HG03108 (cell line): ENCODE measurements at regions not wholly inside any gene's neighbourhood (a gene's known extent, or its start where the extent isn't known, plus 50 kb on each side); places are given as distances from the start of the nearest gene placed in this dataset.

Experiments
- ATAC-seq: cut with Tn5 transposase; IDR thresholded peaks from one replicate; pipeline ENCODE4 v1.9.1; 2021; ENCODE audit warnings: moderate library complexity; ENCODE audit not compliant: unreplicated experiment

DNA sequence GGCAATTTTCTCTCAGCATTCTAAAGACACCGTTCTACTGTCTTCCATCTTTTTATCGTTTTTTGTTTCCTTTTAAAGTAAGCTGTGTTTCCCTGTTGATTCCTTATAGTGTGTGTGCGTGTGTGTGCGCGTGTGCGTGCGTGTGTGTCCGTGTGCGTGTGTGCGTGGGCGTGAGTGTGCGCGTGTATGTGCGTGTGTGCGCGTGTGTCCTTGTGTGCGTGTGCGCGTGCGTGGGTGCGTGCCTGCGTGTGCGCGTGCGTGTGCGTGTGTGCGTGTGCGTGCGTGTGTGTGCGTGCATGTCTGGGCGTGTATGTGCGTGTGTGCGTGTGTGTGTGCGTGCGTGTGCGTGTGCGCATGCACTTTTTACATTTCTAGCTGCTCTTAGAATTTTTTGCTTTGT lies 1033.7 kb downstream of the BRD1 start:
- no peak for ATAC-seq

DNA sequence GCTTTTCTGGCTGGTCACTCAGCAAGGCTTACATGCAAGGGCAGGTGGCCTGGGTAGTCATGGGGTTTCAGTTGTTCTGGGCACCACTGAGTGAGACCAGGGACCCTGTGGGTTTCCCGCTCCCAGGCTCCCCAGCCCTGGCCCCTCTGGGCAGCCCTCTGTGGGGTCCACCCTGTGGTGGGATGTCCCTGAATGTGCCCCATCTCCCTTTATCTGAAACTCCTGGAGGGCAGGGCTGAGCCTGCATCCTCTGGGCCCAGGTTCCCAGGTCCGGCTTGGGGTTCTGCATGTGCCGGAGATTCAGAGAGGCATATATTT lies 1041.0 kb downstream of the BRD1 start:
- no peak for ATAC-seq

DNA sequence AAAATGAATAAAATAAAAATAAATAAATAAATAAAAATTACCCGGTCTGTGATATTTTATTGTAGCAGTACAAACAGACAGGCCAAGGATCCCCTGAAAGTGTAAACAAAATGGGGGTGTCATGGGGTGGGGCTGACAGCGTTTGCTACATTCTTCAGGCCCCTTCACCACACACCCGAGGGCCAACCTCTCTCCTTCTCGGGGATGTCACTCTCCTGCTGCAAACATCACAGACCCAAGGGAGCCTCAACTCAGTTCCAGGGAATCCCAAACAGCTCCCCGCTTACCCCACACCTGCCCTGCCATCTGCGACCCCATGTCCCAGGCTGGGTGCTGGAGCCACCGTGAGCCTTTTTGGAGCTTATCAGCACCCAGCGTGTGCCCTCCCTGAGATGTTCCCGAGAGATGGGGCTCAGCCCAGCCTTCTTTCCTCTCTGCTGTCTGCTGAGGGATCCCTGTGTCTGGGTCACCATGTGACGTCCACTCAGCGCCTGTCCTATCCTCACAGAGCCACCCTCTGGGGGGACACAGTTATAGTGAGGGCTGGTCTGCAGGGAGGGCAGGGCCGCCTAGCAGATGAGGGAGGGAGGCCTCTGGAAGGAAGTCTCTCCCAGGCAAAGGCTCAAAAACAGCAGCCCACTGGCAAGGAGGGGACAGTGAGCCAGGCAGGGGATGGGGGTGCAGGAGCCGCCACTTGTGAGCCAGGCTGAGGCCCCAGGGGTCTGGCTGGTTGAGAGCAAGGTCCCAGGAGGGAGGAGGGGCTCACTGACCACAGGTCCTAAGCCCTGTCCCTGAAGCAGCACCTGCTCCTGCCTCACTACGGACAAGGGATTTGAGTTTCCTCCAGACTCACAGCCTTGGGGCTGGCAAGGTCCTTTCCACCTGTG lies 1041.6 kb downstream of the BRD1 start:
- ATAC-seq, result no peak

DNA sequence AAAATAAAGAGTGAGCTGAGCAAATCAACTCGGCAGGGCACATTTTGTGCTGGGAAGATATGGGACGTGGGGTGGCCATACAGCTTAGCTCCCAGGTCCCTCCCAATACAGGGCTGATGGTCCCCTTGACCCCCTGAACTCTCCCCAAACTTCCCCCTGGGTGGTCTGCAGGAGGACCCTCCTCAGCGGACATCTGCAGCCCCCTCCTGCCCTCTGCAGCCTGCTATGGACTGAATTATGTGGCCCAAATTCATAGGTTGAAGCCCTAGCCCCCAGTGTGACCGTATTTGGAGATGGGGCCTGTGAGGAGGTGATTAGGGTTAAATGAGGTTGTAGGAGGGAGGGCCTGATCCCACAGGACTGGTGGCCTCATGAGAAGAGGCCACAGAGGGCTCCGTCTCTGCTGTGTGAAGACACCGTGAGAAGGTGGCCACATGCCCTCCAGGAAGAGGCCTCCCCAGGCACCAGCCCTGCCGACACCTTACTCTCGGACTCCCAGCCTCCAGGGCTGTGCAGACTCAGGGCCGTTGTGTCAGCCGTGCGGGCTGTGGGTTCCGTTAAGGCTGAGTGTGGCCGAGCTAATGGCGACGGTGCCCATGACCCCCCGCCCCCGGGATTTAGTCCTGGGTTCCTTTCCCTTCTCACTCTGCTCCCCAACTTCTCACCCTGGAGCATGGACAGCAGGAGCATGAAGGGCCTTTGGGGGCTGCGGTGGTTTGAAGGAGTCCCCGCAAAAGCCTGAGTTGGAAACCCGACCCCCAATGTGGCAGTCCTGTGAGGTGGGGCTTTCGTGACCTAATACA lies 1042.8 kb downstream of the BRD1 start:
- no peak for ATAC-seq

DNA sequence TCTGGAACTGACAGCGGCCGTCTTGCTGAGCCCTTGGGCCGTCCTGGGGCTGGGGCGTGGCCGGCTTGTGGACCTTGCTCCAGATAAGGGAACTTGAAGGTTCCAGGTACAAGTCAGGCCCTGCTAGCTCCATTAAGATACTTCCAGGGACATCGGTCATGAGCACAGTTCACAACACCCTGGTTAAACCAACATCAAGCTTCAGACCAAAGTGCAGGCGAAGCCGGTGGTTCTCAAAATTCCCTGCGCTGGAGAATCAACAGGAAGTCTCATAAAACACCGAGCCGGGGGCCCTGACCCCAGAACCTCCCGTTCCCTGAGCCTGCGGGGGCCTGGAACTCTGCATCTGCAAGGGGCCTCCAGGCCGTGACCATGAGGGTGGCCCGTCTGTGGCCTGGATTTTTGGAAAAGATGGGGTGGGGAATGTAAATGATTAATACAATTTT lies 1043.8 kb downstream of the BRD1 start:
- no peak for ATAC-seq

DNA sequence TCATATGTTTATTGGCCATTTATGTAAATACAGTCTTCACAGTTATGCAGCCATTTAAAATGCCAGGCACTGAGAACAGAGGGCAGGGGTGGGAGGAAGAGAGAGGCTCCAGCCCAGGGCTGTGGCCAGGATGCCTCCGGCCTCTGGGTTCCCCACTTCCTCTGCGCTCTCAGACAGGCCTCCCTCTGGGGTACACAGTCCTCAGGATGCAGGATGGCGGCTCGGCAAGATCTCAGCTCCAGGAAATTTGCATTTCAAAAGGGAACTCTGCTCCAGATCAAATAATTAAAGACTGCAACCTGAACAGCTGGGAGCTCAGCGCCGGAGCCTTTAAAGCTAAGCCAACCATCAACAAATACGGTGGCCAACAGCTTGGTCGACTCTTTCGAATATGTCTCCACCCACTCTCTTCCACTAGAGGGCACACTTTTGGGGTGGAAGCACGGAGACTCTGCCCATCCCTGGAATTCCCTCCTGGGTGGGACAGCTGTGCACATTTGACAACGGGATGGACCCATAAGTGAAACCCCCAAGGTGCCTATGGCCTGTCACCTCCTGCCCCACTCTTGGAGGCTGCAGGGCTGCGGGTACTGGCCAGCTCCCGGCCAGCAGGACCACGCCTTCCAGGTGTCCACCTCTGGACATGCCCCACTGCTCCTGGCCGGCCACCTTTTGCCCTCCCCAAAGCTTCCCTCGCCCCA lies 1044.7 kb downstream of the BRD1 start:
- no peak for ATAC-seq

DNA sequence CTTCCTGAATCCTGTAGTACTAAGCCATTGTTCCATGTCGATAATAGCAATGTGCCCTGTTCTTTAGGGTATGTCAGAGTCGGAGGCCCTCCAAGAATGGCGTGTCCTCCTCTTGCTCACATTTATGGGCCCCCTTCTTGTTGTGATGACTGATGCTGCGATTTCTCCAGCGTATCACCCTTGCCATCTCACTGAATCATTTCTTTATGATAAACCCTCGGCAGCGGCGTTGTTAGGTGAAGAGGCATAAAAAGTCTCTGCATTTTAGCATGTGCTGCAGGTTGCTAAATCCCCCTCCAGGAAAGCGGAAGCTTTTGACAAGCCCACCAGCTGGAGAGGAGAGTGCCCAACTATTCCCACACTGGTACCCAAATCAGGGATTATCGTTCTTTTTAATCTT lies 1045.3 kb downstream of the BRD1 start:
- ATAC-seq, result no peak

DNA sequence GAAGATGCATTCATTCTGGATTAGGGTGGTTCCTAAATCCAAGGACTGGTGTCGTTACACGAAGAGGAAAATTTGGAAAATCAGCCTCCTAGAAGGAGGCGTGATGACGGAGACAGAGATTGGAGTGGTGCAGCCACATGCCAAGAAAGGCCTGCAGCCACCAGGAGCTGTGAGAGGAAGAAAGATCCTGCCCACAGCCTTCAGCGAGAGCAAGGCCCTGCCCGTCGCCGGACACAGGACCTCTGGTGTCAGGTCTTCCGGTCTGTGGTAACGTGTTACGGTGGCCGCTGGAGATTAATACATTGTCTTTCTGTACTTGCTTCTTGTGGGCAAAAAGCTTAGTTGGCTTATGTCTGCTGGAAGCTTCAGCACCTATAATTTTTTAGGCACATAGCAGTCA lies 1045.8 kb downstream of the BRD1 start:
- ATAC-seq, result no peak

DNA sequence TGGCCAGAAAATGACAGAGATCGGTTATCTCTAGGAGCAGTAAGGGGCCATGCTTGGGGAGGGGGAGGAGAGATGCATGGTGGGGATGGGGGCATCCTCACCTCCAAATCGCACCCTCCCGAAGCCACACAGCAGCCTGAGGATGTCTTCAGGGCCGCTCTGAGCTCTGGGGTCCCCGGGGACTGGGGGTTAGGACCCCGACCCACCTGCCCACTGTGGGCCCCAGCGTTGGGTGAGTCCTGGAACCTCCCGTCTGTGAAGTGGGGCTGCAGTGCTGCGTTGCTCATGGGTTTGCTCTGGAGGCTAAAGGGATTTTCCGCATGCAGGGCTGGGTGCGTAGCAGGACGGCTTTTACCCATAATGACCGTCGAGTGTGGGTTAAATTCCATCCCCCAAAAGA lies 1046.3 kb downstream of the BRD1 start:
- ATAC-seq, result no peak

DNA sequence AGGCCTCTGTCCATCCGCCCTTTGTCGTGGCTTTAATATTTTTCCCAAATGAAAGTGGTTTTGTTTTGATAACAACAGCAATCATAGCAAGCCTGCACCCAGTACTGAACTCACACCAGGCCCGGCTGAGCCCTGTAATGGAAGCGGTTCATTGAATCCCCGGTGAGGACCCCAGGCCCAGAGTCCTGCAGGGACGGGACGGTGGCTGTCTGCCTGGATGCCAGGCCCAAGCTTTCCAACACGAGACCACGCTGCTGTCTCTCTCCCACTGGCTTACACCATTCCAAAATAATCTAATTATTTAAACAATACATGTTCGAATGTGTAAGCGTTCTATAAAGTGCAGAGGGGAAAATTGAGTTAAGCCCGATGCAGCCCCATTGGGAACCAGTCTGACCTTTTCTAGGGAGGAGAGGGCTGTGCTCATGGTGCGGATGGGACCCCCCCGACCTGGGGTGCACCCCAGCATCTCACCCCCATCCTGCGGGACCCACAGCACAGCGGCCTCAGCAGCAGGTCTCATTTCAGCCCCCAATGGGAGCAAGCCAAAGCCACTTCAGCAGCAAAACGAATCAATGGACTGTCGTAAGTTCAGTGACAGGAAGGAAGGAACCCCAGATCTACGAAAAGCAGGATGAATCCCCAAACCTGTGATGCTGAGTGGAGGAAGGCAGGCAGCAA lies 1046.9 kb downstream of the BRD1 start:
- ATAC-seq, result no peak

DNA sequence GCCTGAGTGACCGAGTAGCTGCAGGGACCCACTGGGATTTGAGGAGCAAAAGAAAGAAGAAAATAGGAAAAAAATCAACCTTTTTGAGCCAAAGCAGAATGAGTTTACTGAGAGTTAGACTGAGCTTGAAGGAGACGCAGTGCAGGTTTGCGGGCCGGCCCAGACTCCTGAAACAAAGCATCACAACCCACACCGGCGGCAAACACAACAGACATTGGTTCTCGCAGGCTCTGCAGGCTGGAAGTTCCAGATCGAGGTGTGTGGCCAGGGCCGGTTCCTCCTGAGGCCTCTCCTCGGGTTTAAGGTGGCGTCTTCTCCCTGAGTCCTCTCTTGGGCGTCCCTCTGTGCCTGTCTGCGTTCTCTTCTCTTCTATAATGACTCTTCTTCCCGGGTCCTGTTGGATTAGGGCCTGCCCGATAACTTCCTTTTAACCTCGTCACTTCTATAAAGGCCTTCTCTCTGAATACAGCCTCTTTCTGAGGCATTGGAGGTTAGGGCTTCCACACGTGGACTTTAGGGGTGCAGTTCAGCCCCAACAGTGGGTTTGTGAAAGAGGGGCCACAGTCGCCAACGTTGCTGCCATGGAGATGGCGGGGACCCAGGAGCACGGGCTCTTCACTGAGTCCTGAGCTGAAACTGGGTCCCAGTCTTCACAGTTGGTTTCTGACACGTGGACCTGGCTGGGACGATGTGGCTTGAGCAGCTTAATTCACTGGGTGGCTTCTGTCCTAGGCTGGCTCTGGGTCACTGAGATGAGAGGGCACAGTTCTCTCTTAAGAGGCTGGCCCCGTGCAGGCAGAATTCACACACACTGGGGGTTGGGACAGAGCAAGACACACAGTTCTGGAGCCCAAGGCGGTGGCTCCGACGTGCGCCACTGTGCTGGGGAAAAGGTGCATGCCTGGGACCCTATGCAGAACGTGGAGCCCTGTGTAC lies 1047.7 kb downstream of the BRD1 start:
- no peak for ATAC-seq

DNA sequence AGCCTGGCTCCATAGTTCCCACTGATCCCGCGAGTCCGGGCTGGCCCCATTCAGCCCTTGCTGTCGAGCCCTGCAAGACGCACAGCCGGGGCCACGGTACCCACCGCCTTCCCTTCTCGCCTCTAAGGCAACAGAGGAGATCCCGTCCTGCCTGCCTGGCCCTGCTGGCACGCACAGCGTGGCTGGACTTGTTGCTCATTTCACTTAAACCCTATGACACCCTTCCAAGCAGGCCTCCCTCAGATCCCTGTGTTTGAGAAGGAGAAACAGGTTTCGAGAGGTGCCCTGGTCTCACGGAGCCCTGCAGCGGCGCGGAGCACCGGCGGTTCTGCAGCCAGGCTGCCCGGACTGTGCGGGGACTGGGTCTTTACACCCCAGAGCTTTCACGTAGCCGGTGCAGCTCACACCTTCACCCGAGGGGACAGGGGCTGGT lies 1048.4 kb downstream of the BRD1 start:
- ATAC-seq, result no peak

DNA sequence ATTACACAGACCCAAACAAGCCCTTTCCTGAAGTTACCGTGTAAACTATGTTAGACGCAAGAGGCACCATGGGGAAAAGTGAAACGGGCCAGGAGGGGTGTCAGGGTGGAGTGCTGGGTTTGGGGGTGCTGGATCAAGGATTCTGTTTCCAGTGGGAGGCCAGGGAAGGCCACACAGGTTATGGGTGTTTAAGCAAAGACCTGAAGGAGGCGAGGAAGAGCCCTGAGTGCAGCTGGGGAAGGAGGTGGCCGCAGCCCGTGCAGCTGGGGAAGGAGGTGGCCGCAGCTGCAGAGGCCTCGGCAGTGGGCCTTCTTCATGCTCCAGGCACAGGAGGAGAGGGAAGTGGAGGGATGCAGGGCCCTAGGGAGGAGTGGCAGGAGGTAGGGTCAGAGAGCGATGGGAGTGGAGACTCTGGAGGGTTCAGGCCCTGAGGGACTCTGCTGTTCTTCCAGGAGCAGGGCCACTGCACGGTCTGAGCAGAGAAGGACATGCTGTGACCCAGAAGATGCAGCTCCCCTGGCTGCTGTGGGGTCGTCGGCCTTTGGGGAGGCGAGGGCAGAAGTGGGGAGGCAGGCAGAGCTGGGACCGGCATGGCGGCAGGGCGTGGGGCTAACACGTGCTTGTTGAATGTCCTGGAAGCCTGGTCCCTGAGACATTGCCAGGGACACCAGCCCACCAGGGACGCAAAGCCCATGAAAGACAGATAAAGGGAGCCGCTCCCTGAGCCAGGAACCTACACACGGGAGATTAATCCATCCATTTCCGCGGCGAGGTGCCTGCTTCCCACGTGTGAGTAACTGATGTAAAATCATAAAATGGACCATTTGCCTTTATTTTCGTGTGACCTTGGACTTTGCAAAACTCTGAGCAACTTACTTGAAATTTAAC lies 1049.1 kb downstream of the BRD1 start:
- ATAC-seq, result no peak

DNA sequence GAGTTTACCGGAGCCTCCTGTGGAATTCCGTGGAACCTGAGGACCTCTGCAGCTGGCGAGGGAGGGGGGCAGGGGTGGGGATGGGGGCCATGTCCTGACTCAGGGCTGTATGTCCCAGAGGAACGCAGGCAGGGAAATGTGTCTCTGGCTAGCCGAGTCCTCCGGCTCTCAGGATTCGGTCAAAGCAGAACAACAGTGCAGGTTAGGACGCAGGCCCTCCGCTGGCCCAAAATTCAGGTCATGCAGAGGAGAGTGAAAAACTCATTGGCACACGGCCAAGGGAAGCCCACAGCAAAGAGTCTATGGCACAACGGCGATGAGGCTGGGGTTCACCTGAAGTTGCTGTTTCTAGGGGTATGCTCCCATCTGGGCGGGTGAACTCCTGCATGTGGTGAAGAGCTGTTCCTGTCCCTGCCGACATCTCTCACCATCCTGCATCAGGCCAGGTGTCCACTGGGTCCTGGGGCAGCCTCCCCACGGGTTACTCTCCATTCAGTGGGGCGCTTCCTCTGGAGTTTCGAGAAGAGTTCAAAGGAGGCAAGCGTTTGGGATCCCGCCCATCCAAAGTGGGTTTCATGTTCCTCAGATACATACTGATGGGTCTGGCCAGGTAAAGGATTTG lies 1055.3 kb downstream of the BRD1 start:
- ATAC-seq, result no peak

DNA sequence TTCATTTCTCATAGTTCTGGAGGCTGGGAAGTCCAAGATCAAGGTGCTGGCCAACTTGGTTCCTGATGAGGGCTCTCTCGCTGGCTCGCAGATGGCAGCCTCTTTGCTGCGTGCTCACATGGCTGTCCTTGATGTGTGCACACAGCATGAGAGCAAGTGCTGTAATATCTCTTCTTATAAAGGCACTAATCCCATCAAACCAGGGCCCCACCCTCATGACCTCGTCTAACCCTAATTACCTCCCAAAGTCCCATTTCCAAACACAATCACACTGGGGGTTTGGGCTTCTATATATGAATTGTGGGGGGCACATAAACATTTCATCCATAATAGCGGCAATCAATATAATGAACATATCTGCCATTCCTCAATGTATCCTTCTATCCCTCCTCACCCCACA lies 1062.1 kb downstream of the BRD1 start:
- ATAC-seq, result no peak

DNA sequence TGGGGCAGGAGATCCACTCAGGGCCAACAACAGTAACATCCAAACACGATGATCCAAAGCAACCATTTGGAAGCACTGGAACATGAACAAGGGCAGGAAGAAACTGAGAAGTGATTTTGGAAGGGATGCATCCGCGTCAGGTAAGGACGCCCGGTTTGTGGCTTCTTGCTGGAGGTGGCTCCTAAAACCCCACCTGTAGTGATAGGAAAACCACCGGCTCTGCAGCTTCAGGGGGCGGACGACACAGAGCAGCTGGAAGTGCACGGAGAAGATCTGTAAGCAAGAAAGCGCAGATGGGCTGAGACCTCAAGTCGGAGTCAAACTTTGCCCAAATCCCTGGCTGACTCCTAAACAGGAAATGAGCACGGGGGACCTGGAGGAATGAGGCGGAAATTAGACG lies 1066.1 kb downstream of the BRD1 start:
- ATAC-seq, result no peak

DNA sequence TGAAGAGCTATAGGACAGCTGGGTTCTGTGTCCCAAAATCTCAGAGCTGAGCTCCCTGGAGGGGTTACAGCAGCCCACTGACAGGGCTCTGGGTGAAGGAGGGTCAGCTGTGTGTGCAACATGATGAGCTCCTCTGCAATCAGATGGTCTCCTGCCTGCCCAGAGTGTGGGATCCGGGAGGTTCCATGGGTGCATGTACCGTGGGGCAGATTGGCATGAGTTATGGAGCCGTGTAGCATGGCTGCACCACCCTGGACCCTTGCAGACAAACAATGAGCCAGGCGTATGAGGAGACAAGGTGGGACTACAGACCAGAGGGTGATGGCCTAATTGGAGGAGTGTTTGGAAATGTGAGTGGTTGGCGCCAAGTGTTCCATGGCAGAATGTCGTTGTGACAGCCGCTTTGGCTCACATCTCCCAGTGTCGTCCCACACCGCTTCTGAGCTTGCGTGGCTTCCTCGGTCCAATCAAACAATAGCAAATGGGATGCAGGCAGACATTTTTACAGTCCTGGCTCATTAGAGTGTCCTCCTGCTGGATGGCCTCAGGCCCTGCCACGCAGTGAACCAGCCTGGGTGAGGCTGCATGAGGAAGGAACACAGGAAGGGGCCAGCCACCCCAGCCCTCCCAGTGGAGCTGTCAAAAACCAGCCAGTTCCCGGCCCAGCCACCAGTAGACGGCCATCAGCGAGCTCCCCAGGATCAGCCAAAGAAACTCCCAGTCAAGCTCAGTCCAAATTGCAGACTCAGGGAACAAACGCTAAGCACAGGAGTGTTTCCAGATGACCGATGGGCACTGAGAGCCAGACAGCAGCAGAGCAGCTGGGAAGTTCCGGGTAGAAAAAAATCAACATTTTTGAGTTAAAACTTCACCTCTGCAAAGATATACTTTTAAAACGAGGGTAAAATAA lies 1066.9 kb downstream of the BRD1 start:
- ATAC-seq, result no peak
